MCF 10A (cell line): ENCODE measurements at regions not wholly inside any gene's neighbourhood (a gene's known extent, or its start where the extent isn't known, plus 50 kb on each side); places are given as distances from the start of the nearest gene placed in this dataset.

Experiments used
- BruUV-seq: library from RNA; stranded (reverse); fragments of 400-500 nt; replicated peaks from 2 replicates; lab custom pipeline; 2021; lab: Mats Ljungman, UMichigan
- CTCF ChIA-PET: fragments of 300-600 bp; sonication (Branson Sonifier 250); formaldehyde crosslinking; extraction: SDS; loops from one replicate; lab custom pipeline; 2021; ENCODE audit warnings: antibody characterized with exemption, inconsistent platforms; lab: Yijun Ruan, JAX
- POLR2A ChIA-PET: fragments of 300-600, 350-650 bp; sonication (Branson Sonifier 250); formaldehyde crosslinking; extraction: SDS; loops from one replicate; lab custom pipeline; 2020; ENCODE audit warnings: antibody characterized with exemption, inconsistent platforms; lab: Yijun Ruan, JAX
- DNase-seq: peaks from one replicate; pipeline ENCODE4 v3.0.0-alpha.2; 2018; ENCODE audit not compliant: unreplicated experiment
- H3K27ac Mint-ChIP-seq: one replicate; pipeline ENCODE4 v1.8.0; 2022; ENCODE audit warnings: mild to moderate bottlenecking, low read depth, mixed read lengths; ENCODE audit not compliant: unreplicated experiment
- H3K27me3 Mint-ChIP-seq: one replicate; pipeline ENCODE4 v1.8.0; 2022; ENCODE audit warnings: mixed read lengths; ENCODE audit not compliant: insufficient read depth, unreplicated experiment
- H3K36me3 Mint-ChIP-seq: one replicate; pipeline ENCODE4 v1.8.0; 2022; ENCODE audit warnings: mild to moderate bottlenecking, moderate library complexity, mixed read lengths; ENCODE audit not compliant: insufficient read depth, unreplicated experiment
- H3K4me1 Mint-ChIP-seq: one replicate; pipeline ENCODE4 v1.8.0; 2022; ENCODE audit warnings: mixed read lengths; ENCODE audit not compliant: insufficient read depth, unreplicated experiment
- H3K4me3 Mint-ChIP-seq: one replicate; pipeline ENCODE4 v1.8.0; 2022; ENCODE audit warnings: mild to moderate bottlenecking, moderate library complexity, mixed read lengths; ENCODE audit not compliant: unreplicated experiment
- H3K9me3 Mint-ChIP-seq: one replicate; pipeline ENCODE4 v1.8.0; 2022; ENCODE audit warnings: mixed read lengths; ENCODE audit not compliant: unreplicated experiment
- intact Hi-C: fragments of 100-400 bp; cut with micrococcal nuclease; formaldehyde crosslinking; loops from 2 replicates; pipeline ENCODE4 v1.14.1; 2022
- TF ChIP-seq, protein P1 (sequence below): fragments of 200-600 bp; IDR thresholded peaks from one replicate; pipeline ENCODE4 v1.8.0; 2022; ENCODE audit warnings: antibody characterized with exemption, mild to moderate bottlenecking; ENCODE audit not compliant: unreplicated experiment

DNA sequence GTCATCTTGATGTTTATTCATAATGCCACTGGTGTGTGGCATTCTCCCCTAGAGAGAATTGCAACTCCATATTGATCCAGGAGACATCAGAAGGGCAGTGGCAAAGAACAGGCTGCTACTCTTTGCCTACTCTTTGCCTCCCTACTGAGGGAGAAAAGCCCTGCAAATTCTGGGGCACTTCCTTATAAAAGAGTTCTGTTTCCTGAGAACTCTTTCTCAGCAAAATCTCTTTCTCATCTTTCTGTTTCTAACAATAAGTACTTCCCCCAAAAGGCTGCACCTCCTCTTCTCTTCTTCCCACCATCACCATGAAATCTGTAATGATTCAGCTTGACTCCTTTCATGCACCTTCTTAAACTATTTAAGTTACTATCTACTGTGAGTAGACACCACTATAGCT lies 270.3 kb downstream of the MREG start:
- Mint-ChIP-seq H3K27ac (no peak overlapping the region), H3K27me3 (no peaks in the 10 kb centered on the region)

DNA sequence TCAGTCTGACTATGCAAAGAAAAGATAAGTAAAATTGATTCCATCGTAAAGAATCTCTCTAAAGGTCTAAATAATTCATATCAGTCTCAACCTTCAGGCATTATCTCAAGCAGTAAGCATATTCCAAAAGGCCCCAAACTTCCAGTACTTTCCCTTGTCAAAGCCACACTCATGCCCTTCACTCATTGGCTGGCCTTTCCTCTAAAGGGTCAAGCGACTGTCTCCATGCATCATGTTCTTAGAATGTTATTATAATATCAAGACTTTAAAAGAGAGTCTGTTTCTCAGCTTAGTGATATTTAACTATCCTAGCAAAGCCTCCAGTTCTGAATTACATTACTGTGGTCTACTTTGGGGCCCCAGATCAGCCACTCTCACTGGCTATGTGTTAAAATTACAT lies 271.3 kb downstream of the MREG start:
- DNase-seq, result no peak
- BruUV-seq, result no TSS peak
- peaks cover 9% of the 10 kb centered on the region for H3K36me3 Mint-ChIP-seq
- peaks cover 5% of the 10 kb centered on the region for H3K4me1 Mint-ChIP-seq
- peaks cover 11% of the 10 kb centered on the region for H3K9me3 Mint-ChIP-seq
- H3K27me3 Mint-ChIP-seq, result no peaks in the 10 kb centered on the region
- H3K27ac Mint-ChIP-seq, result no peak overlapping the region
- H3K4me3 Mint-ChIP-seq, result no peak overlapping the region
- intact Hi-C loops, result no loop called here
- CTCF ChIA-PET, result no interaction called here
- TF ChIP-seq, protein P1, sequence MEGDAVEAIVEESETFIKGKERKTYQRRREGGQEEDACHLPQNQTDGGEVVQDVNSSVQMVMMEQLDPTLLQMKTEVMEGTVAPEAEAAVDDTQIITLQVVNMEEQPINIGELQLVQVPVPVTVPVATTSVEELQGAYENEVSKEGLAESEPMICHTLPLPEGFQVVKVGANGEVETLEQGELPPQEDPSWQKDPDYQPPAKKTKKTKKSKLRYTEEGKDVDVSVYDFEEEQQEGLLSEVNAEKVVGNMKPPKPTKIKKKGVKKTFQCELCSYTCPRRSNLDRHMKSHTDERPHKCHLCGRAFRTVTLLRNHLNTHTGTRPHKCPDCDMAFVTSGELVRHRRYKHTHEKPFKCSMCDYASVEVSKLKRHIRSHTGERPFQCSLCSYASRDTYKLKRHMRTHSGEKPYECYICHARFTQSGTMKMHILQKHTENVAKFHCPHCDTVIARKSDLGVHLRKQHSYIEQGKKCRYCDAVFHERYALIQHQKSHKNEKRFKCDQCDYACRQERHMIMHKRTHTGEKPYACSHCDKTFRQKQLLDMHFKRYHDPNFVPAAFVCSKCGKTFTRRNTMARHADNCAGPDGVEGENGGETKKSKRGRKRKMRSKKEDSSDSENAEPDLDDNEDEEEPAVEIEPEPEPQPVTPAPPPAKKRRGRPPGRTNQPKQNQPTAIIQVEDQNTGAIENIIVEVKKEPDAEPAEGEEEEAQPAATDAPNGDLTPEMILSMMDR, result no peak
- POLR2A ChIA-PET, result no interaction called here

More for the DNA sequence above, 270.3 kb downstream of the MREG start:
- Mint-ChIP-seq H3K36me3 (peaks cover 9% of the 10 kb centered on the region), H3K9me3 (peaks cover 7% of the 10 kb centered on the region), H3K4me1 (no peaks in the 10 kb centered on the region), H3K4me3 (no peak overlapping the region)
- DNase-seq, result no peak
- no TSS peak for BruUV-seq
- TF ChIP-seq, protein P1, result no peak
- POLR2A ChIA-PET, result no interaction called here
- CTCF ChIA-PET, result no interaction called here
- intact Hi-C loops, result no loop called here

DNA sequence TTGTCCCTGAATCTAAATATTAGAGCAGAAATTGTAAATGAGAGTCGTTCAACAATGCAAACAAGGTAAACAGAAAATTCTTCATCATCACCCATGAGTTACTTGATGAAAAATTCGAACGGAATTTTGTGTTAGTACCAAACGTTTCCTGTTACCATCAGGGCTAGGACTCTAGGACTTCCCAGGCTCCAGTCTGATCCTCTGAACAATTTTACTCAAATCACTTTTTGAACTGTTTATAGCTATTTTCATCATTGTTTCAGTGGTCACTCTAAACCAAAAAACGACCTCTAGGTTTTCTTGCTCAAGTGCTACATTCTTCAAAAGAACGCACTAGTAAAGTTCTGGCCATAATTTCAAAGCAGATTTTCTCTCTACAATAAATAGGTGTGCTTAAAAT lies 273.3 kb downstream of the MREG start:
- intact Hi-C loops, result no loop called here
- no TSS peak for BruUV-seq
- Mint-ChIP-seq H3K4me1 (peaks cover 11% of the 10 kb centered on the region), H3K4me3 (no peak overlapping the region), H3K27me3 (no peaks in the 10 kb centered on the region), H3K9me3 (peaks cover 11% of the 10 kb centered on the region), H3K36me3 (no peaks in the 10 kb centered on the region), H3K27ac (no peak overlapping the region)
- TF ChIP-seq, protein P1, result no peak
- ChIA-PET POLR2A (interaction anchor here (0.7 to 0.9 kb wide), 3 partner anchors 34 to 437 kb away, joined by 3 read pairs; no protein-coding TSS in a partner anchor), CTCF (no interaction called here)
- no peak for DNase-seq

DNA sequence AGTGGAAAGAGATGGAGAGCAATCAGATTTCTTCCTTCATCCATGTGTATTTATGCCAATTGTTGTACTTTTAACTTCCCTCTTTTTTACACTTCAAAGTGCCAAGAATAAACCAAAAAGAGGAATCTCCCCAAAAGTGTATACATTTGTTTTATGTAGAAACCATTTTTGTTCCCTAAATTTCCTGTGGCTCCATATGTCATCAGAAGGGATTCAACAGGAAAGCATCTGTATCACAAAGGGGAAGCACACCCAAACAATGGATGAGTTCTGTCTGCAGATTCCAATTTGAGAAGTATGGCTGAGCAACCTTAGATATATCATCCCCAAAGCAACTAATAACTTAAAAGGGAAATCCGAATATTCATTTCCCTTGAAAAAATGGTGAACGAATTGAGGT lies 275.0 kb downstream of the MREG start:
- DNase-seq, result no peak
- no peak overlapping the region for H3K27ac Mint-ChIP-seq
- TF ChIP-seq, protein P1, result no peak
- POLR2A ChIA-PET, result no interaction called here
- H3K27me3 Mint-ChIP-seq, result no peaks in the 10 kb centered on the region
- CTCF ChIA-PET, result interaction anchor here (0.6 to 1.2 kb wide), 3 partner anchors 56 to 379 kb away, joined by 3 read pairs; no protein-coding TSS in a partner anchor
- H3K4me1 Mint-ChIP-seq, result peaks cover 11% of the 10 kb centered on the region
- peaks cover 11% of the 10 kb centered on the region for H3K9me3 Mint-ChIP-seq
- intact Hi-C loops, result no loop called here
- H3K36me3 Mint-ChIP-seq, result no peaks in the 10 kb centered on the region
- H3K4me3 Mint-ChIP-seq, result no peak overlapping the region
- BruUV-seq, result no TSS peak
